Mucosa of descending colon (tissue), 3 donors: ENCODE measurements at regions not wholly inside any gene's neighbourhood (a gene's known extent, or its start where the extent isn't known, plus 50 kb on each side); places are given as distances from the start of the nearest gene placed in this dataset.

Experiments
- ATAC-seq: fragments of 200-7000 bp; cut with Tn5 transposase; one replicate; pipeline ENCODE4 v1.9.1; 2020; ENCODE audit warnings: mild to moderate bottlenecking, moderate library complexity
- DNase-seq, 3 donors: peaks; one replicate each; pipeline ENCODE4 v3.0.0-alpha.2; 2020
- H3K36me3 ChIP-seq: fragments of 200-600 bp; one replicate; pipeline ENCODE4 v1.8.0; 2021; ENCODE audit warnings: low read depth, mild to moderate bottlenecking
- H3K4me1 ChIP-seq: fragments of 200-600 bp; one replicate; pipeline ENCODE4 v1.8.0; 2021; ENCODE audit warnings: low read depth, mild to moderate bottlenecking
- H3K4me3 ChIP-seq: fragments of 200-600 bp; one replicate; pipeline ENCODE4 v1.8.0; 2021; ENCODE audit warnings: mild to moderate bottlenecking
- H3K9me3 ChIP-seq: fragments of 200-600 bp; one replicate; pipeline ENCODE4 v1.8.0; 2021; ENCODE audit warnings: mild to moderate bottlenecking
- intact Hi-C, 2 donors: fragments of 100-400 bp; cut with DNase I in 1 of 2; cut with micrococcal nuclease in 1 of 2; formaldehyde crosslinking; loops; one replicate each; pipeline versions ENCODE4 v1.11.0 to v1.11.1; 2022; cut with DNase I, micrococcal nuclease
- TF ChIP-seq, protein P1 (sequence below): fragments of 200-600 bp; IDR thresholded peaks from one replicate; pipeline ENCODE4 v1.8.0; 2022; ENCODE audit warnings: antibody characterized with exemption, mild to moderate bottlenecking
- donor health status: DM: no; HTN: no; CAD: no; lungs with moderate emphysema.
- donor health status: DM: no; HTN: no; CAD: no.
- donor health status: DM: no; HTN: yes; CAD: no.

DNA sequence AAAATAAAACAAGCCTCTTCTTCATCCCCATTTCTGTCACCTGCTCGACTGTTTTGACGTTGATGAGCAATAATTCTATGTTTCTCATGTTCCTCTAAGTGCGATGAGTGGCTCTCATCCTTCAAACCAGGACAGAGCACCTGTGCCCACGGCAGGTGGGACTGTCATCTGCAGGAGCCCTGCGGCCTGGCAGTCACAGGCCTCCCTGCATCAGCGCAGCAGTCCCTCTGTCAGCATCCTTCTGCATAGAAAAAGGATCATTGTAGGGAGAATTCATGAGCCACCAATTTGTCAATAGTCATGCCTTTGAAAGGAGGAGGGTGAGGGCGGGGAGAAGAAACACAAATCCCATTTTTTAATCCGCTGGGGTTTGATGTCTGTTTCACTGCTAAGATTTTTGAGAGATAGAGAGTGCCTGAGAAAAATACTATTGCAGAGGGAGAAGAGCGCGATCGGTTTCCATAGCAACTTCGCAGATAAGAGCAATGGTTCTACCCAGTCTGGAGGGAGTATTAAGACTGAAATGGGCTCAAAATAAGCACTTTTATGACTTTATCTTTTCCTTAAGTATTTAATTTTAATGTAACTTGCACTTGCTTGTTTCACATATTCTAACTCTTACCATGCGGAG is 234.3 kb upstream of the NCKAP5 start:
- DNase-seq, result no peak
- ATAC-seq, result no peak
- no peaks in the 10 kb centered on the region for H3K9me3 ChIP-seq
- intact Hi-C loops, result no loop called here
- no peaks in the 10 kb centered on the region for H3K36me3 ChIP-seq
- H3K4me3 ChIP-seq, result no peak overlapping the region
- no peaks in the 10 kb centered on the region for H3K4me1 ChIP-seq
- TF ChIP-seq, protein P1, sequence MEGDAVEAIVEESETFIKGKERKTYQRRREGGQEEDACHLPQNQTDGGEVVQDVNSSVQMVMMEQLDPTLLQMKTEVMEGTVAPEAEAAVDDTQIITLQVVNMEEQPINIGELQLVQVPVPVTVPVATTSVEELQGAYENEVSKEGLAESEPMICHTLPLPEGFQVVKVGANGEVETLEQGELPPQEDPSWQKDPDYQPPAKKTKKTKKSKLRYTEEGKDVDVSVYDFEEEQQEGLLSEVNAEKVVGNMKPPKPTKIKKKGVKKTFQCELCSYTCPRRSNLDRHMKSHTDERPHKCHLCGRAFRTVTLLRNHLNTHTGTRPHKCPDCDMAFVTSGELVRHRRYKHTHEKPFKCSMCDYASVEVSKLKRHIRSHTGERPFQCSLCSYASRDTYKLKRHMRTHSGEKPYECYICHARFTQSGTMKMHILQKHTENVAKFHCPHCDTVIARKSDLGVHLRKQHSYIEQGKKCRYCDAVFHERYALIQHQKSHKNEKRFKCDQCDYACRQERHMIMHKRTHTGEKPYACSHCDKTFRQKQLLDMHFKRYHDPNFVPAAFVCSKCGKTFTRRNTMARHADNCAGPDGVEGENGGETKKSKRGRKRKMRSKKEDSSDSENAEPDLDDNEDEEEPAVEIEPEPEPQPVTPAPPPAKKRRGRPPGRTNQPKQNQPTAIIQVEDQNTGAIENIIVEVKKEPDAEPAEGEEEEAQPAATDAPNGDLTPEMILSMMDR, result no peak

DNA sequence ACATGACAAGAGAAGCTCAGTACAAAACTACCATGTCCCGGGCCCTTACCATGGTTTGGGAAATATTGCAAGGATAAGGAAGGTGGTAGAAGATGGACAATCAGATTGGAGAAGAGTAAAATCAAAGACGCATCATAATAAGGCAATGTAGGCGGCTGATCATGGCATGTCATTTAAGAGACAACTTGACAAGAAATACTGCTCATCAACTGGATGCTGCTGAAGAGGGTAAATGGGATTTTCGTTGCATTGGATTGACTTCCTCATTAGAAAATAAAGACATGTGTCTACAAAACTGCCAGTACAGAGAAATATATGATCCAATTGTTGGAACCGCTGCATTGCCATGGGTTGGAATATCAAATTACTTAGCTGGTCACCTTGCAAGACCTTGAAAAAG is 238.3 kb upstream of the NCKAP5 start:
- Histone ChIP-seq H3K36me3 (no peaks in the 10 kb centered on the region), H3K4me3 (no peak overlapping the region), H3K4me1 (no peaks in the 10 kb centered on the region), H3K9me3 (no peaks in the 10 kb centered on the region)
- TF ChIP-seq, protein P1, result no peak
- ATAC-seq, result no peak
- DNase-seq, result no peak
- intact Hi-C loops, result no loop called here

DNA sequence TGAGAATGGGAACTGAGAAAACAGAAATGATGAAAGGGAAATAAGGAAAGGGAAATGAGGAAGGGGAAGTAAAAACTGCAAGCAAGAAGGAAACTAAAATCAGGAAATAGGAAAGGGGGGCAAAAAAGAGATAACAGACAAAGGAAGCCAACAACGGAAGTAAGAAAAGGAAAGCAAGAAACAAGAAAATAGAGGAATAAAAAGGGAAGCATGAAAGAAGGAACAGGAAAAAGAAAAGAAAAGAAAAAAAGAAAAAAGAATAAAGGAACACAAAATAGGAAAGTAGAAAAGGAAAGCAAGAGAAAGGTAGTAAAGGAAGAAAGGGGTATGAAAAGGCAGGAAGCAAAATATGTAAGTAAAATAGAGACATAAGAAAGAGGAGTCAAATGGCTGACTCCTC is 241.2 kb upstream of the NCKAP5 start:
- no peaks in the 10 kb centered on the region for H3K36me3 ChIP-seq
- H3K4me3 ChIP-seq, result no peak overlapping the region
- no peaks in the 10 kb centered on the region for H3K4me1 ChIP-seq
- DNase-seq, result no peak
- intact Hi-C loops, result no loop called here
- no peak for ATAC-seq
- no peaks in the 10 kb centered on the region for H3K9me3 ChIP-seq
- TF ChIP-seq, protein P1, result no peak

DNA sequence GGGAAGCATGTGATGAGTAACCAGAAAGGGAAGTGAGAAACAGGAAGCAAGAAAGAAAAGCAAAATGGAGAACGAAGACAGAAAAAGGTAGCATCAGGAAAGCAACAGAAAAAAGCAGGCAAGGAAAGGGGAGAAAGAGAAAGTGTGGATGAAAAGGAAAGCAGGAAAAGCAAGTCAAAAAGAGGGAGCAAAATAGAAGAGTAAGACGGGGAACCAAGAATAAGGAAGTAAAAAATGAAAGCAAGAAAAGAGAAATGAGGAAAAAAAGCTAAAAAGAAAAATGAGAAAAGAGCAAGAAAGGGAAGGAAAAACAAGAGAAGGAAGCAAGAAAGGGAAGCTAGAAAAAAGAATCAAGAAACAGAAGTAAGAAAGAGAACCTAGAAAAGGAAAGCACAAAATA is 242.3 kb upstream of the NCKAP5 start:
- ATAC-seq (no peak), DNase-seq (no peak)
- TF ChIP-seq, protein P1, result no peak
- no peaks in the 10 kb centered on the region for H3K9me3 ChIP-seq
- no peaks in the 10 kb centered on the region for H3K36me3 ChIP-seq
- no peak overlapping the region for H3K4me3 ChIP-seq
- intact Hi-C loops, result no loop called here
- no peaks in the 10 kb centered on the region for H3K4me1 ChIP-seq

DNA sequence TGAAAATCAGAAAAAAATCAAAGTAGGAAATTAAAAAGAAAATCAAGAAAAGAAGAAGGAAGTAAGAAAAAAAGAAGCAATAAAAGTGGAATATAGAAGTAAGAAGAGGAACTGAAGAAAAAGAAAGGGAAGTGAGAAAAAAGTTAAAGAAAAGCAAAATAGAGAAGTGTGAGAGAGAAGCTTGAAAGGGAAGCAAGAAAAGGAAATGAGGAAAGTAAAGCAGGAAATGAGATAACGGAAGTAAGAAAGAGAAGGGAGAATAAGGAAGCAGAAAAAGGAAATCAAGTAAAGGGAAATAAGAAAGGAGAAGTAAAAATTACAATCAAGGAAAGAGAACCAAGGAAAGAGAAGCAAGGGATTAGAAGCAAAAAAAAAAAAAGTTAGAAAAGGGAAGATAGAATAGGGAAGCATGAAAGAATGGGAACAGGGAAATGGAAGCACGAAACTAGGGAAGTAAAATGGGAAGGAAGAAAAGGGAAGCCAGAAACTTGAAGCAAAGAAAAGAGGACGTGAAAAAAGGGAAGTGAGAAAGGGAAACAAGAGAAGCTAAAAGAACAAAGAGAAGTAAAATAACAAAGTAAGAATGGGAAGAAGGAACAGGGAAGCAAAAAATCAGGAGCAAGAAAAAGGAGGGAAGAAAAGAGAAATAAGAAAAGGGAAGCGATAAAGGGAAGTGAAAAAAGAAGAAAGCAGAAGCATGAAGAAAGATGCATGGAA is 243.3 kb upstream of the NCKAP5 start:
- H3K9me3 ChIP-seq, result no peaks in the 10 kb centered on the region
- DNase-seq (no peak), ATAC-seq (no peak)
- H3K4me3 ChIP-seq, result no peak overlapping the region
- no peaks in the 10 kb centered on the region for H3K4me1 ChIP-seq
- TF ChIP-seq, protein P1, result no peak
- intact Hi-C loops, result no loop called here
- H3K36me3 ChIP-seq, result no peaks in the 10 kb centered on the region
